Stimulated activated CD4-positive, alpha-beta T cell treated with anti-CD3 and anti-CD28 coated beads, Interleukin-12 subunit alpha, Interleukin-12 subunit beta, amount 100 ng/mL, for 4 hours (primary cell): ENCODE measurements at regions not wholly inside any gene's neighbourhood (a gene's known extent, or its start where the extent isn't known, plus 50 kb on each side); places are given as distances from the start of the nearest gene placed in this dataset.

Experiments
- DNase-seq: peaks from one replicate; pipeline ENCODE4 v3.0.0-alpha.2; 2020

GRCh38 chr2:146138820-146139219 lies 1618.9 kb upstream of the ZEB2 start:
- DNase-seq, result no peak

- DNase-seq, result no peak
These were observed 1615.3 kb upstream of the ZEB2 start for GRCh38 chr2:146135245-146135644.

- no peak for DNase-seq
These were observed 1611.9 kb upstream of the ZEB2 start for GRCh38 chr2:146131785-146132184.

GRCh38 chr2:146131048-146131447 lies 1611.1 kb upstream of the ZEB2 start:
- no peak for DNase-seq

GRCh38 chr2:146130290-146130689 lies 1610.4 kb upstream of the ZEB2 start:
- no peak for DNase-seq

GRCh38 chr2:146129231-146129630 lies 1609.3 kb upstream of the ZEB2 start:
- DNase-seq, result no peak

- DNase-seq, result no peak
These were observed 1608.3 kb upstream of the ZEB2 start for GRCh38 chr2:146128216-146128615.

GRCh38 chr2:146125551-146125950 lies 1605.6 kb upstream of the ZEB2 start:
- no peak for DNase-seq

GRCh38 chr2:146124741-146125140 lies 1604.8 kb upstream of the ZEB2 start:
- DNase-seq, result no peak

GRCh38 chr2:146123714-146124113 lies 1603.8 kb upstream of the ZEB2 start:
- DNase-seq, result no peak

GRCh38 chr2:146123256-146123655 lies 1603.3 kb upstream of the ZEB2 start:
- DNase-seq, result no peak

GRCh38 chr2:146119586-146119985 lies 1599.7 kb upstream of the ZEB2 start:
- DNase-seq, result no peak

GRCh38 chr2:146108993-146109392 lies 1589.1 kb upstream of the ZEB2 start:
- no peak for DNase-seq

GRCh38 chr2:146094185-146094584 lies 1574.3 kb upstream of the ZEB2 start:
- no peak for DNase-seq

- no peak for DNase-seq
These were observed 1561.5 kb upstream of the ZEB2 start for GRCh38 chr2:146081459-146081858.

GRCh38 chr2:146080925-146081324 lies 1561.0 kb upstream of the ZEB2 start:
- DNase-seq, result no peak

- DNase-seq, result no peak
These were observed 1559.3 kb upstream of the ZEB2 start for GRCh38 chr2:146079216-146079615.

- DNase-seq, result no peak
These were observed 1557.2 kb upstream of the ZEB2 start for GRCh38 chr2:146077156-146077555.

GRCh38 chr2:146068051-146068450 lies 1548.1 kb upstream of the ZEB2 start:
- DNase-seq, result no peak

- DNase-seq, result no peak
These were observed 1528.2 kb upstream of the ZEB2 start for GRCh38 chr2:146048141-146048540.

GRCh38 chr2:146041274-146041910 lies 1521.5 kb upstream of the ZEB2 start:
- no peak for DNase-seq

- no peak for DNase-seq
These were observed 1520.1 kb upstream of the ZEB2 start for GRCh38 chr2:146040051-146040450.

GRCh38 chr2:146038014-146038413 lies 1518.1 kb upstream of the ZEB2 start:
- DNase-seq, result no peak

- no peak for DNase-seq
These were observed 1517.5 kb upstream of the ZEB2 start for GRCh38 chr2:146037334-146037870.

GRCh38 chr2:146031158-146031557 lies 1511.2 kb upstream of the ZEB2 start:
- no peak for DNase-seq
